NCI-H2081 (cell line): ENCODE measurements at regions not wholly inside any gene's neighbourhood (a gene's known extent, or its start where the extent isn't known, plus 50 kb on each side); places are given as distances from the start of the nearest gene placed in this dataset.
"Not testable (repeated sequence)": the region's sequence is repeated elsewhere in the genome, so short reads cannot be mapped to it uniquely, and the experiment has no call there.

ENCODE experiments used
- DNase-seq, 2 experiments: peaks; one replicate each; lab custom pipeline; 2025; lab: John Stamatoyannopoulos, UW

- no peak for DNase-seq
Measured at GRCh38 chr2:236632295-236633218, 62.9 kb downstream of the ACKR3 start.

- DNase-seq: no peak
Measured at GRCh38 chr2:236633219-236633570, 63.6 kb downstream of the ACKR3 start.

DNA sequence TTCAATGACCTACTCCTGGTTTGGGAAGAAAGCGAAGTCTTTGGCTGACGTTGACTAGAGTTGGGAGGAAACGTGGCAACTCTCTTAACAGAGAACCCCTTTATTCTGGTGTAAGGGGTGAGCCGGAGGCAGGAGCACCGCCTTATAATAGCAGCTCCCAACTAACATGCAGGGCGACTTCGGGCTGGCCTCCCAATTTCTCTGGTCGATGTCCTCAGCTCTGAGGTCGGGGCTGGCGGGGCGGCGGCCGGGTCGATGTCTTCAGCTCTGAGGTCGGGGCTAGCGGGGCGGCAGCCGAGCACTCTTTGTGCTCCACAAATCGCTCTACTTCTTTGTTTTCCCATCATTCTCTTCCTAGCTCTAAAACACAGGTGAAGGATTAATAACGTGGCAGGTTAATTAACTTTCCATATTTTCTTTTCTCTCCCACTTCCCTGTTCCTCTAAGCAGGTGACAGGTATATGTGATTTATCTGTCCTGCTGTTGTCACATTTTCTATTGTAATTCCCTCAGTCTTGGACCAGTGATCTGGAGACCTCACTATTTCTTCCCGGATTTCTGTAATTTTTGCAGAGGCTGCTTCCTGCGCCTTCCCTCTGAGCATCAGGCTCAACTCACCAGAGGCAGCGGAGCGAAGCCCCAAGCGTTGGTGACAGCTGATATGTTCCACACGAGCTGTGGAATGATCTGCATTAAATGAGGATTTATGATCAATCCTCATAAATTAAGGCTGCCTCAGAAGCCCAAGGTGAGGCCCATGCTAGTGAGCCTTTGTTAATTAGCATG, 64.3 kb downstream of the ACKR3 start:
- DNase-seq: no peak

DNA sequence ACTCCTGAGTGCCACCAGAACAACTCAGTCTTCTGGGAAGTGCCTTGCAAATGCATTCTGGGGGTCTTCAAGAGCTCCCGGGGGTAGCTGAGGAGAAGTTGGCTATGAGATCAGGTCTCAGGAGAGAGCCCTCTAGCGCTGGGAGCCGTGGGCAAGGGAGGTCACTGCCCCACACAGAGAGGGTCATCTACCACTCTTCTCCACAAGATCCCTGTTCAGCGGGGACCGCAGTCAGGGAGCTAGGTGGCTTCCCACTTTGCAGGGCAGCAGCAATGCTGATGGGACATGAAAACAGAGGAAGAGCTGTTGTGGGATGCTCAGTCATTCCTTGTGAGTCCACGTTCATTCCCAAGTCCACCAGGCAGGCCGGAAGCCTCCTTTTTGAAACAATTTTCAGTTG, 66.6 kb downstream of the ACKR3 start:
- DNase-seq: no peak

GRCh38 chr2:236636714-236637470, 67.3 kb downstream of the ACKR3 start:
- no peak for DNase-seq

DNA sequence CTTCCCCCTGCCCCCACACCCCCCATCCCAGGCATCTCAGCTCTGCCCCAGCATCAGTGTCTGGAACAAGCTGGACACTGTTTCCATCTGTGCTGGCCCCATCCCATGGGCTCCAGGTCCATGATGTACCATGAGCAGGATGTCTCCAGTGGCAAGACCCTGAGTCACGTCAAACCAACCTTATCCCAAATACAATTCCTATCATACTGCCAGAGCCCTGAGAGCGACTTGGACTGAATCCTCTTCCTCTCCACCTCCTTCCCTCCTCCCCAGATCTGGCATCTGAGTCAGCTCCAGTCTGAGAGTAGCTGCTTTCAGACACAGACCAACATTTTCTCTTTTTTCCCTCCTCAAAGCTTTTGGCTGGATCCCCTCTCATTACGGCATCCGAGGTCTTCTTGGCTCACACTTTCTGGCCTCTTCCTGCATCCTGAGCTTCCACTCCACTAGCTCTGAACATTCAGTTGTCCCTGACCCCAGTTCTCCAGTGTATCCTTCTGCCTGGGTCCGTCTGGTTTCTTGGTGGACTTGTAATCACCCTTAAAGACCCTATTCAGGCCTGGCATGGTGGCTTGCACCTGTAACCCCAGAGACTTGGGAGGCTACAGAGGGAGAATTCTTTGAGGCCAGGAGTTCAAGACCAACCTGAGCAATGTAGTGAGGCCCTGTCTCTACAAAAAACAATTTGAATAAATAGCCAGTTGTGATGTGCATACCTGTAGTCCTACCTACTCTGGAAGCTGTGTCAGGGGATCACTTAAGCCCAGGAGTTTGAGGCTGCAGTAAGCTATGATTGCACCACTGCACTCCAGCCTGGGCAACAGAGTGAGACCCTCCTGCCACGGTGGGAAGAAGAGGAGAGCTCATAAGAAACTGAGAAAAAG, 68.3 kb downstream of the ACKR3 start:
- no peak for DNase-seq

GRCh38 chr2:236638707-236639106, 69.1 kb downstream of the ACKR3 start:
- no peak for DNase-seq

GRCh38 chr2:236639461-236640235, 70.0 kb downstream of the ACKR3 start:
- DNase-seq: no peak

DNA sequence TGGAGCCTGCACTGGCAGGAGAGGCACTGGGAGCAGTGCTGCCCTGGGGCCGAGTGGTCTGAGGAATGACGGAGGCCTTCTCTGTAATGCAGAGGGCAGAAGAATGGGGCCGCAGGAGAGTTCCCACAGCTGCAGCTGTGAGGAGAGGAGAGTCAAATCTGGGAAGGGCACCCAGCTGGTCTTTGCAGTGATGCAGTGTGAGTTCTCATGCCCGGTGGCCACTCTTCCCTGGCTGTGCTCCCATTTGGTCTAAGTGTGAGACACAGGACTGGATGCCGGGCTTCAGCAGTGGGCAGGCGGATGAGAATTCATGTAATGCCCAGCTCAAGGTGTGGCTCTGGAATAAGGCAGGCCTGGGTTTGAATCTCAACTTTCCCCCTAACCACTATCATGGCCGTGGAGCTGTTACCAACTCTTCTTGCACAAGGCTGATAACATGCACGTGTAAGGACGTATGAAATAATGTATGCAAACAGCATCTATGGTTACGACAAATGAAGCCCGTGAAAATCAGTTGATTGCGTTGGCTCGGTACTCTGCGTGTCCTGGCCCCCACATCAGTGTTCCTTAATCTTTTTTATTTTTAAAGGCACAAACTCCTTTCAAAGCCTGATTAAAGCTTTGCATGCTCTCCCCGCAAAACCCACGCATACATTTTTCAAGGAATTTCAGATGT, 71.6 kb downstream of the ACKR3 start:
- DNase-seq: no peak

GRCh38 chr2:236642125-236642524, 72.5 kb downstream of the ACKR3 start:
- DNase-seq: no peak

GRCh38 chr2:236642584-236643291, 73.1 kb downstream of the ACKR3 start:
- no peak for DNase-seq

DNA sequence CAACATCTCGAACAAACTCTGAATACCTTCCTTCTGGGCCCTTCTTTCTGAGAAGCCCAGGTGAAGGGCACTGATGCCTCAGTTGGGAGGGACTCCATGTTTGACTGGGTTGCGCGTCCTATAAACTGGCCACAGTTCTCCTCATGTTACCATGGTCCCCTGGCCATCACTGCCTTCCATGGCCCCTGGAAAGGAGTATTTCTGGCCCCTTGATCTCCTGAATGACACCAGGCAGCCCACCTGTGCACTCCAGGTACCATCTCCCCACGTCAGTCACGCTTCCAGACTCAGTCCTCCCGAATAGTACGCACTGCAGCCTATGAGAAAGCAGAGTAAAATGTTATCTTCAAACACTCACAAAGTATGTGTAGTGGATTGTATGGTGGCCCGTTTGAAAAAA, 73.9 kb downstream of the ACKR3 start:
- no peak for DNase-seq

DNA sequence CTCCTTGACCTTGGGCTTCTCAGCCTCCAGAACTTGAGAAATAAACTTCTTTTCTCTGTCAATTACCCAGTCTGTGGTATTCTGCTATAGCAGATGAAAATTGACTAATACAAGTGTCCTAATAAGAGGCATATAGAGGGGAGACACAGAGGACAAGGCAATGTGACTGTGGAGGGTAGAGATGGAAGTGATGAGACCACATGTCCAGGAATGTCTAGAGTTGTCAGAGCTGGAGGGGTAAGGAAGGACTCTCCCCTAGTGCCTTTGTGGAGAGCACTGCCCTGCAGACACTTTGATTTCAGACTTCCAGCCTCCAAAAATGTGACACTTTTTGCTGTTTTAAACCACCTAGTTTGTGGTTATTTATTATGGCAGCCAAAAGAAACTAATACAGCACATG, 74.4 kb downstream of the ACKR3 start:
- DNase-seq: no peak

GRCh38 chr2:236644502-236644911, 74.9 kb downstream of the ACKR3 start:
- no peak for DNase-seq

DNA sequence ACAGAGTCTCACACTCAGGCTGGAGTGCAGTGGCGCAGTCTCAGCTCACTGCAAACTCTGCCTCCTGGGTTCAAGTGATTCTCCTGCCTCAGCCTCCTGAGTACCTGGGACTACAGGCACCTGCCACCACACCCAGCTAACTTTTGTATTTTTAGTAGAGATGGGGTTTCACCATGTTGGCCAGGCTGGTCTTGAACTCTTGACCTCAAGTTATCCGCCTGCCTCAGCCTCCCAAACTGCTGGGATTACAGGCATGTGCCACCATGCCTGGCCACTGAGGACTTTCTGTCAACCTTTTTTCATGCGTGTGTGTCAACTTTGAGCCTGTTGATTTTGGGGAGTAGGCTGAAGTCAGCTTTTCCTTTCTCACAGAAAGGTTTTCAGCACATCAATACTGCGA, 75.5 kb downstream of the ACKR3 start:
- not testable (repeated sequence) for DNase-seq

- no peak for DNase-seq
Measured at GRCh38 chr2:236646441-236646840, 76.8 kb downstream of the ACKR3 start.

DNA sequence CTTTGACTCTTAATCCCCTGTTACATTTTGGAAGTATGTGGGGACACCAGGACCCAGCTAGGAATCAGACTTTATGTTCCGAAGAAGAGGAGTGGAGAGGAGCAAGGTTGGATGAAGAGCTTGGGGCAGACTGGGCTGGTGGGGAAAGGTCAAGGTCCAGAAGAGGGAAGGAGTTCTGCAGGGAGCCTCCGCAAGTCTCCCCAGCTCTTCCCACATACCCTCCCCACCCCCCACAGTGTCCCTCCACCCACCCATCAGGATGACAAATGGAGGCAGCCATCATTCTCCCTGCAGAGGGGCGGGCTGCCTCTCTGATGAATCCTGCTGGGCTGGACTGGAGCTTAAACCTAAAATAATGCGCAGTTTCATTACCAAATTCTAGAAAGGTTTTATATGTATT, 77.2 kb downstream of the ACKR3 start:
- DNase-seq: no peak

DNA sequence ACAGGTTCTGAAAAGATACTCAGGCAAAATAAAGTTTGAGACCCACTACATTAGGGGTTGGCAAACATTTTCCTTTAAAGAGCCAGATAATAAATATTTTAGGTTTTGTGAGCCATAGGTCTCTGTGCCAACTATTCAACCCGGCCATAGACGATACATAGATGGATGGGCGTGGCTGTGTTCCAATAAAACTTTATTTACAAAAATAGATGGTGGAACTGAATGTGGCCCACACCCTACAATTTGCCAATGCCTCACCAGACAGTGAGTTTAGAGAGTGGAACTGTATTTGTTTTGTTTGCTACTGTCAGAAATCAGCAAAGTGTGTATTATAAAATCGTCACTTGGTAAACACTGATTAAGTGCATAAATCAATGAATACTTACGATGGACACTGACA, 78.0 kb downstream of the ACKR3 start:
- no peak for DNase-seq

DNA sequence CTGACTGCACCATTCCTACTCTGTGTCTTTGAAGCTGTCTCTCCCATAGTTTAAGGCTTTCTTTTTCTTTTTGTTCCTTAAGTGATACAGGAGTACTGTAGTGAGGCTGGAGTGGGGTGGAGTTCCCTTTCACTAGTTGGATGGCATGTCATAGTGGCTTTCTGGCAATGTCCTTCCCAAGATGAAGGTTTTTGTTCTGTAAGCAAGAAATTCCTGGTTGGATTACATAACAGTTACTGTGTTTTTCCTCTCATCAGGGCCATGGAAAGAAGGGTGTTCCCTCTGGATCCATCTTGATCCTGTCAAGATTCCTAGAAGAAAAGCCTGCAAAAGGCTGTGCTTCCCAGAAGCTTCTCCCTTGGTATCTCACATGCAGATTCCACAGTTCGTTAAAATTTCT, 84.2 kb downstream of the ACKR3 start:
- no peak for DNase-seq

- no peak for DNase-seq
Measured at GRCh38 chr2:236654496-236654895, 84.9 kb downstream of the ACKR3 start.
